ENCODE measurements at regions not wholly inside any gene's neighbourhood (a gene's known extent, or its start where the extent isn't known, plus 50 kb on each side); places are given as distances from the start of the nearest gene placed in this dataset.

GRCh38 chr3:191783024-191783423 is 322.1 kb downstream of the PYDC2 start:
- TF ChIP-seq, protein P1, sequence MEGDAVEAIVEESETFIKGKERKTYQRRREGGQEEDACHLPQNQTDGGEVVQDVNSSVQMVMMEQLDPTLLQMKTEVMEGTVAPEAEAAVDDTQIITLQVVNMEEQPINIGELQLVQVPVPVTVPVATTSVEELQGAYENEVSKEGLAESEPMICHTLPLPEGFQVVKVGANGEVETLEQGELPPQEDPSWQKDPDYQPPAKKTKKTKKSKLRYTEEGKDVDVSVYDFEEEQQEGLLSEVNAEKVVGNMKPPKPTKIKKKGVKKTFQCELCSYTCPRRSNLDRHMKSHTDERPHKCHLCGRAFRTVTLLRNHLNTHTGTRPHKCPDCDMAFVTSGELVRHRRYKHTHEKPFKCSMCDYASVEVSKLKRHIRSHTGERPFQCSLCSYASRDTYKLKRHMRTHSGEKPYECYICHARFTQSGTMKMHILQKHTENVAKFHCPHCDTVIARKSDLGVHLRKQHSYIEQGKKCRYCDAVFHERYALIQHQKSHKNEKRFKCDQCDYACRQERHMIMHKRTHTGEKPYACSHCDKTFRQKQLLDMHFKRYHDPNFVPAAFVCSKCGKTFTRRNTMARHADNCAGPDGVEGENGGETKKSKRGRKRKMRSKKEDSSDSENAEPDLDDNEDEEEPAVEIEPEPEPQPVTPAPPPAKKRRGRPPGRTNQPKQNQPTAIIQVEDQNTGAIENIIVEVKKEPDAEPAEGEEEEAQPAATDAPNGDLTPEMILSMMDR (IDR thresholded peaks at IDR 0.05) = no peak
- H3K9me3 Mint-ChIP-seq = no peaks in the 10 kb centered on the region
- H3K4me3 ChIP-seq (ENCODE audit: low read length) = no peak overlapping the region
- no peaks in the 10 kb centered on the region for H3K27me3 Mint-ChIP-seq
- no peak overlapping the region for H3K27ac ChIP-seq (ENCODE audit: low read depth in 1 of 2, low read length in 2 of 2)
- H3K36me3 Mint-ChIP-seq (ENCODE audit: low read depth) = no peaks in the 10 kb centered on the region
- H3K4me1 ChIP-seq (ENCODE audit: insufficient read depth, low read length) = no peaks in the 10 kb centered on the region
- ChIA-PET POLR2A (no interaction called here), CTCF (no interaction called here)
- H3K27ac Mint-ChIP-seq = no peak overlapping the region
- ATAC-seq (ENCODE audit: poor library complexity) (no peak), DNase-seq (no peak)
- no peaks in the 10 kb centered on the region for H3K4me1 Mint-ChIP-seq (ENCODE audit: low read depth)
- no peaks in the 10 kb centered on the region for H3K36me3 ChIP-seq (ENCODE audit: insufficient read depth, low read length)
- no peak overlapping the region for H3K4me3 Mint-ChIP-seq
- H3K9me3 ChIP-seq (ENCODE audit: control insufficient read depth in 1 of 2, insufficient read depth in 1 of 2, low read length in 2 of 2) = peaks cover 0 to 4% of the 10 kb centered on the region in 2 experiments
- H3K27me3 ChIP-seq (ENCODE audit: control insufficient read depth in 1 of 2, insufficient read depth in 2 of 2, low read length in 2 of 2) = no peaks in the 10 kb centered on the region
- intact Hi-C loops (cut with DNase I, micrococcal nuclease) = no loop called here

DNA sequence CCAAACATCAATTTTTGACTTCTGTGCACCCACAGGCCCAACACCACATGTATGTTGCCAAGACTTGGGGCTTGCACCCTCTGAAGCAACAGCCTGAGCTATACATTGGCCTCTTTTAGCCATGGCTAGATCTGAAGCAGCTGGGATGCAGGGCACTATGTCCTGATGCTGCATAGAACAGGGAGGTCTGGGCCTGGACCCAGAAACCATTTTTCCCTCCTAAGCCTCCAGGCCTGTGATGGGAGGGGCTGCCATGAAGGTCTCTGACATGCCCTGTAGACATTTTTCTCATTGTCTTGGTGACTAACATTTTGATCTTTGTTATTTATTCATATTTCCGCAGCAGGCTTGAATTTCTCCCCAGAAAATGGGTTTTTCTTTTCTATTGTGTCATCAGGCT is 330.0 kb downstream of the PYDC2 start:
- H3K4me3 ChIP-seq (ENCODE audit: low read length) = no peak overlapping the region
- ChIA-PET POLR2A (no interaction called here), CTCF (no interaction called here)
- no peaks in the 10 kb centered on the region for H3K27me3 ChIP-seq (ENCODE audit: control insufficient read depth in 1 of 2, insufficient read depth in 2 of 2, low read length in 2 of 2)
- DNase-seq (no peak), ATAC-seq (ENCODE audit: poor library complexity) (no peak)
- no peak overlapping the region for H3K4me3 Mint-ChIP-seq
- peaks cover 4% of the 10 kb centered on the region for H3K9me3 Mint-ChIP-seq
- H3K27me3 Mint-ChIP-seq = no peaks in the 10 kb centered on the region
- H3K9me3 ChIP-seq (ENCODE audit: control insufficient read depth in 1 of 2, insufficient read depth in 1 of 2, low read length in 2 of 2) = peaks cover 8% of the 10 kb centered on the region in 2 experiments
- TF ChIP-seq, protein P1 (IDR thresholded peaks at IDR 0.05) = no peak
- no peaks in the 10 kb centered on the region for H3K36me3 ChIP-seq (ENCODE audit: insufficient read depth, low read length)
- intact Hi-C loops (cut with DNase I, micrococcal nuclease) = no loop called here
- no peaks in the 10 kb centered on the region for H3K36me3 Mint-ChIP-seq (ENCODE audit: low read depth)
- no peaks in the 10 kb centered on the region for H3K4me1 Mint-ChIP-seq (ENCODE audit: low read depth)
- no peaks in the 10 kb centered on the region for H3K4me1 ChIP-seq (ENCODE audit: insufficient read depth, low read length)
- H3K27ac Mint-ChIP-seq = no peak overlapping the region
- no peak overlapping the region for H3K27ac ChIP-seq (ENCODE audit: low read depth in 1 of 2, low read length in 2 of 2)

DNA sequence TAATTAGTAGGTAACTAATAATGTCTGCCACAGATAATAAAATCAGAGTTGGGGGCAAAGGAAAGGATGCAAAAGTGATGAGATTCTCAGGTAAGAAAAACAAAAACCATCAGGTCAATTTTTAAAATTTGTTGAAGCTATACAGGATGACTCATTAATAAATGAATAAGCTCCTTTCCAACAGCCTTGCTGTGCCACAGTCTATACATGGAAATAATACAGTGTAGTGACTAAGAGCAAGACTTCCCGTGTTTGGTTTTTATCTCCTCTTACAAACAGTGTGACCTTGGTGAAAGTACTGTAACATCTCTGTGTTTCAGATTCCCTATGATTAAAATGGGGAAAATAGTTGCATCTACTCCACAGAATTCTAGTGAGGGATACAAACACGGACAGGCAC is 331.6 kb downstream of the PYDC2 start:
- no peak for ATAC-seq (ENCODE audit: poor library complexity)
- Mint-ChIP-seq H3K9me3 (peaks cover 4% of the 10 kb centered on the region), H3K4me3 (no peak overlapping the region), H3K27me3 (no peaks in the 10 kb centered on the region), H3K4me1 (ENCODE audit: low read depth) (no peaks in the 10 kb centered on the region), H3K36me3 (ENCODE audit: low read depth) (no peaks in the 10 kb centered on the region), H3K27ac (no peak overlapping the region)
- Histone ChIP-seq H3K4me1 (ENCODE audit: insufficient read depth, low read length) (no peaks in the 10 kb centered on the region), H3K4me3 (ENCODE audit: low read length) (no peak overlapping the region), H3K36me3 (ENCODE audit: insufficient read depth, low read length) (no peaks in the 10 kb centered on the region), H3K27me3 (ENCODE audit: control insufficient read depth in 1 of 2, insufficient read depth in 2 of 2, low read length in 2 of 2) (no peaks in the 10 kb centered on the region), H3K9me3 (ENCODE audit: control insufficient read depth in 1 of 2, insufficient read depth in 1 of 2, low read length in 2 of 2) (peaks cover 8% of the 10 kb centered on the region in 2 experiments), H3K27ac (ENCODE audit: low read depth in 1 of 2, low read length in 2 of 2) (no peak overlapping the region)
- no peak for DNase-seq
- CTCF ChIA-PET = no interaction called here
- TF ChIP-seq, protein P1 (IDR thresholded peaks at IDR 0.05) = no peak
- POLR2A ChIA-PET = no interaction called here
- intact Hi-C loops (cut with DNase I, micrococcal nuclease) = no loop called here
